GM19035 (cell line): ENCODE measurements at regions not wholly inside any gene's neighbourhood (a gene's known extent, or its start where the extent isn't known, plus 50 kb on each side); places are given as distances from the start of the nearest gene placed in this dataset.

ENCODE experiments used
- ATAC-seq: cut with Tn5 transposase; IDR thresholded peaks from one replicate; pipeline ENCODE4 v1.9.1; 2021; ENCODE audit not compliant: unreplicated experiment

DNA sequence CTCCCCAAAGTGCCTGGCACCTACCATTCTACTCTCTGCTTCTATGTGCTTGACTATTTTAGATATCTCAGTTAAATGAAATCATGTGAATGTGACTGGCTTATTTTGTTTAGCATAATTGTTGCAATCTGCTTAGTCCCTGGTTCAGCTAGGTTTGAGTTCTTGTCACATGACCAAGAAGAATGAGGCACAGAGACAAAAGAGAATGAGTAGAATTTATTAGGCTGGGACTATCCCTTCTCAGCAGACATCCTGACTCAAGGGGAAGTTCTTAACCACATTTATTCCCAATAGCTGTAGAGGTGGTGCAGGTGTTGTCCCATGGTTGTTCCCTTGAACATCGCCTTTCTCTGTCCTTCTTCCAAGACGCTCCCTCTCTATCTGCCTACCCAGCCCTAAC, 1485.7 kb downstream of the KCNT2 start:
- ATAC-seq, result no peak

DNA sequence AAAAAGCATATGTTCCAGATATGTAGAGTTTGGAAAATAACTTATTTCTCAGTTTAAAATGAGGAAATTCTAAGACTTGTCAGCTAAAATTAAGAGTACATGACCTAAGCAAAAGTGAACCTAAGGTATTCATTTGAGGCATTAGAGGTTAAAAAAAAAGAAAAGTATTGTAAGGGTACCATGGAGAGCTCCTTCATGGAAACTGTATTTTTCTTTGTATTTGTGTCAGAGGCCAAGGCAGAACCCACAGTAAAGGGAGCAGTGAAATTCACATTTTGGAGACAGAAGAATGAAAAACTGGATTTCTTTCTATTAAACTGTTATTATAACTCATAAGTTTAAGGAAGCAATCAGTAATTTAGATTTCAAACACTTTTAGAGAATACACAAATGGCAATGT, 1494.8 kb downstream of the KCNT2 start:
- no peak for ATAC-seq

DNA sequence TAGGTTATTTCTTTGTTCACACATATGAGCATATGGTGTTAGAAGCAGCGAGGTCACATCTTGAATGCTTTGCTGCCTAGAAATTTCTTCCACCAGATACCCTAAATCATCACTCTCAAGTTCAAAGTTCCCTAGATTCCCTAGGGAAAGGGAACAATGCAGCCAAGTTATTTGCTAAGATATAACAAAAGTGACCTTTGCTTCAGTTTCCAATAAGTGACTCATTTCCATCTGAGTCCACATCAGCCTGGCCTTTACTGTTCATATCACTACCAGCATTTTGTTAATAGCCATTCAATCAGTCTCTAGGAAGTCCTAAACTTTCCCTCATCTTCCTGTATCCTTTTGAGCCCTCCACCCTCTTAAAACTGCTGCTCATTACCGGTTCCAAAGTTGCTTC, 1502.5 kb downstream of the KCNT2 start:
- no peak for ATAC-seq

DNA sequence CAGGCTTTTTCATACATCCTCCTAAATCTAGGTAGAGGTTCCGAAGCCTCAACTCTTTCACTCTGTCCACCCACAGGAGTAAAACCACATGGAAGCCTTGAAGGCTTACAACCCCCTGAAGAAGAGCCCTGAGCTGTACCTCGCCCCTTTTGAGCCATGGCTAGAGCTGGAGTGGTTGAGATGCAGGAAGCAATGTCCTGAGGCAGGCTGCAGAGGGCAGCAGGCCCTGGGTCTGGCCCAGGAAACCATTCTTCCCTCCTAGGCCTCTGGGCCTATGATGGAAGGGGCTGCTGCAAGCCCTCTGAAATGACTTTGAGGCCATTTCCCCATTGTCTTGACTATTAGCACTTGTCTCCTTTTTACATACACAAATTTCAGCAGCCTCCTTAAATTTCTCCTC, 1503.0 kb downstream of the KCNT2 start:
- no peak for ATAC-seq

DNA sequence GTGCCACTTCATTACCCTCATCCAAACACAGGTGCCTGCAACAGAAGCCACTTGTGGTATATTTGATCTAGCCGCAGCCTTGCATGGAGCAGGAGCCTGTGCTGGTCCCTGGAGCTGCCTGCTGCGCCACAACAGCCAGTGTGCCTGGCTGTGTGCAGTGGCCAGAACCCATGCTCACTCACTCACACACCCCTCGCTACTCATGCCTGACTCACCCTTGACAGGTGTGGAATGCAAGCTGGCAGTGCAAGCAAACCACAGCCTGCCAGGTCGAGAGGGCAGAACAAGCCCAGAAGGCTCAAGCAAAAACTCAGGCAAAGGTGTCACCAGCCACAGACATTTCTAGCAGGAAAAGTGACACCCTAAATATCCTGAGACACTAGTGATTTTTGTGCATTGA, 1510.9 kb downstream of the KCNT2 start:
- ATAC-seq, result no peak

DNA sequence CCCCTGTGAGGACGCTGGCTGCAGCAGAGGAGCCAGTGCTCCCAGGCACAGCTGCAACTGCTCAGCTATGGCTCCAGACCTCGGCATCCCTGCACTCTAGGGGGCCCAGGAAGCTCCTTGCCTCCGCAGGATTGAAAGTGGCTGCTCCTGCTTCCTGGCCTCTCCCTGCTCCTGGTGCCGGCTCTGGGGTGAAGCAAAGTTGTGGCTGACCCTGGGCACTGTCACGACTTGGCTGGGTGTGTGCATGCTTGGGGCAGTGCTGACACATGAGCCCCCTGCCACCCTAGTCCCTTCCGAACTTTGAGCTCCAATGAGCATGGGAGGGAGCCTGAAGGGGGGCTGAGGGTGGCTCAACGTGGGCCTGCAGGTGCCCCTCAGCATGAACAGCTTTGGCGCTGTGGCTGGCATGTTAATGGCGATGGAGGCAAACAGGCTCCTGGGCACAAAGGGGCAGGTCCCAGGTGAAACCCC, 1512.2 kb downstream of the KCNT2 start:
- ATAC-seq, result no peak

DNA sequence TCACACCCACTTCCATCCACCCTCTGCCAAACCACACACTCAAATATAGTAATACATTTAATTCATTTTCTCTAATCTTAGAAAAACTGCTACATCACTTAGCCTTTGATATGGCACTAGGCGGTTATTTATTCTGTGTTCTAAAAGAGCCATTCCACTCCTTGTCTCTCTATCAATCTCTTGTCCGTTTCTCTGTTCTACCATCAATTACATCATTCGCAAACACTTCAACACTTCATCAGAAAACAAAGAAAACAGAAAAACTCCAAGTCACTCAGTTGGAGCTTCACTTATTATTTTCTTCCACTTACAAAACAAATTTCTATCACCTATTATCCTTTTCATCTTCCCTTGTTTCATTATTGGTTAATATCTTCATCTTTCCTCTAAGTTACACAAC, 1523.0 kb downstream of the KCNT2 start:
- ATAC-seq, result no peak

DNA sequence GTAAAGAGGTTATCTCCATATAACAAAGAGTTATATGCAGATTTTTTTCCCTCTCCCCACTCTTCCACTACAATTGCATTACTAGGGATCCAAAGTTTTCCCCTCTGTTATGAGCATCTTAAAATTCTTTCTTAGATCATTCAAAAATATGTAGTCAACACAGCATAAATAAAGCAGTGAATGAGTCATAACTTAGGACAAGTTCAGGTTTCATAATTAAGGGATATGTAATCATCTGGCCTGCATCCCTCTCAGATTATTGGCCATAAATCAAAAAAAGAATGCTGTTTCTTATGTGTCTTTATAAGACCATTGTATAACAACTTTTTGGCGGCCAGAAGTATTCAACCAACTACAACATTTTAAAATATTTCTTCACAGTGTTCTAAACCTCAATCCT, 1526.1 kb downstream of the KCNT2 start:
- no peak for ATAC-seq

DNA sequence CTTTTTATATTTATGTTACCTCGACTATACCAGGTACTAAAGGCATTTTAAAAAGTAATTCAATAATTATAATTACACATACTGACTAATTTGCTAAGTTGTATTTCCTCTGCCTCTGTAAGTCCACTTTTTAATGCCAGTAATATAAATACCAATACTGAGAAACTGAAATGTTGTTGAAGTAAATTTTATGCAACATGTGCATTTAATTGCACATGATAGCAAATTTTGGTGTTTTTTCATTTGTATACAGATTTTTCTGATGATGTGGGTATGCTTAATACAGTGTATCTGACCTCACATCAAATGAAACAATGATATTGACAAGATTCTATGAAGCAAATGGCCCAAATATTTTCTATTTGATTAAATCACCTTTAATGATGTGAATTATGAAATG, 1531.6 kb downstream of the KCNT2 start:
- ATAC-seq, result no peak

DNA sequence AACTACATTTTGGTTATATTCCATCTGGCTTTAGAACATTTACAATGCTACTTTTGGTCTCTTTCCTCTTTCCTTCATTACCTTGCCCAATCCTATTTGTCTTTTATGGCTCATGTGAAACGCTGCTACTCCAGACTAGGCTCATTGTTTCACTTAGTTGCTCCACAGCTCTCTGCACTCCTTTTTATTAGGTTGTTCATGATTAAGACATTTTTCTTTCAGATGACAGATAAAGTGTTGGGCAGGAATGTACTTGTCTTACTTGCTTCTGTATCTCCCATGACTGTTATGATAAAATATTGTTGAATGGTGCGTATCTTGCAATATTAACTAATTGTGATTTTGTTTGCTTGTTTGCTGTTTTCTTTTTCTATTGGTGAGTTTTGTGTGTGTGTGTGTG, 1532.3 kb downstream of the KCNT2 start:
- no peak for ATAC-seq

DNA sequence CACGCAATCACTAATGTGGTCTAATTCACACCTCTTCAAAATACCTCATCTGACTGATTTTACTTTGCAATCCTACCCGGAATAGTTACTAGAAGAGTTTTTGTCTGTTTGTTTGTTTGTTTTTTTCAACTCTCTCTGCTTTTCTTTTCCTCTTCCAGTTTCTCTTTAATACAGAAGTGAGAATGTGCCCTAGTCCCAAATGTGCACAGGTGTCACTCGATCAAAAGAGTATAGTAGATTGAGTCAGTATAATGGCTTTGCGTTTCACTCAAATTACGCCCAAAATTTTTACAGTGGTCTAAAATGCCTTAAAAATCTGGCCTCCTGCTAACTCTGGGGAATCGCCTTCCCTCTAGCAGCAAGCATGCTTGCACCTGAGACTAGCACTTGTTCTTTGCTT, 1536.8 kb downstream of the KCNT2 start:
- no peak for ATAC-seq

DNA sequence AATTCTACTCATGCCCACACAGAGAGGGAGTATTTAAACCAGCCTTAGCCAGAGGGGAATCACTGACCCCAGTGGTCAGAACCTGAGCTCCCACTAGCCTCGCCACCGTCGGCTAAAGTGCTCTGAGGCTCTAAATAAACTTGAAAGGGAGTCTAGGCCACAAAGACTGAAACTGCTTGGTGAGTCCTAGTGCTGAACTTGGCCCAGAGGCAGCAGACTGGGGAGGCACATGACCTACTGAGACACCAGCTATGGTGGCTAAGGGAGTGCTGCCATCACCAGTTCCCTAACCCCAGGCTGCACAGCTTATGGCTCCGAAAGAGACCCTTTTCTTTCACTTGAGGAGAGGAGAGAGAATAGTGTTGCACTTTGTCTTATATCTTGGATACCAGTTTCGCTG, 1542.8 kb downstream of the KCNT2 start:
- no peak for ATAC-seq

DNA sequence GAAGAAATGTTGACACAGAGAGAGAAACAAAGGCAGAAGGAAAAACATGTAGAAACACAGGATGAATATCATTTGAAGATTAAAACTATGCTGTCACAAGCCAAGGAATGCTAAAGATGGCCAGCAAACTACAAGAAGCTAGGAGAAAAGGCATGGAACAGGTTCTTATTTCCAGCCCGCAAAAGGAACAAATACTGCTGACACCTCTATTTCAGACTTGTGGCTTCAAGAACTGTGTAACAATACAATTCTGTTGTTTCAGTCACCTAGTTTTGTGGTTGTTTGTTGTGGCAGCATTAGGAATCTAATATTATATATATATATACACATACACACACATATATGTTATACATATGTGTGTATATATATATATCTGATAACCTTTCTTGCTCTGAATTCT, 1543.9 kb downstream of the KCNT2 start:
- ATAC-seq, result no peak

DNA sequence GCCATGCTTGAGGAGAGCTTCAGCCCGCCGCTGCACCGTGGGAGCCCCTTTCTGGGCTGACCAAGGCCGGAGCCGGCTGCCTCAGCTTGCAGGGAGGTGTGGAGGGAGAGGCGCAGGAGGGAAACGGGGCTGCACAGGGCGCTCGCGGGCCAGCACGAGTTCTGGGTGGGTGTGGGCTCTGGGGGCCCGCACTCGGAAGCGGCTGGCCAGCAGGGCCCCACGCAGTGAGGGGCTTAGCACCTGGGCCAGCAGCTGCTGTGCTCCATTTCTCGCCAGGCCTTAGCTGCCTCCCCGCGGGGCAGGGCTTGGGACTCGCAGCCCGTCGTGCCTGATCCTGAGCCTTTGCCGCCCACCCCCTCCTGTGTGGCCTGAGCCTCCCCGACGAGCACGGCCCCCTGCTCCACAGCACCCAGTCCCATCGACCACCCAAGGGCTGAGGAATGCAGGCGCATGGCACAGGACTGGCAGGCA, 1554.0 kb downstream of the KCNT2 start:
- ATAC-seq, result no peak

DNA sequence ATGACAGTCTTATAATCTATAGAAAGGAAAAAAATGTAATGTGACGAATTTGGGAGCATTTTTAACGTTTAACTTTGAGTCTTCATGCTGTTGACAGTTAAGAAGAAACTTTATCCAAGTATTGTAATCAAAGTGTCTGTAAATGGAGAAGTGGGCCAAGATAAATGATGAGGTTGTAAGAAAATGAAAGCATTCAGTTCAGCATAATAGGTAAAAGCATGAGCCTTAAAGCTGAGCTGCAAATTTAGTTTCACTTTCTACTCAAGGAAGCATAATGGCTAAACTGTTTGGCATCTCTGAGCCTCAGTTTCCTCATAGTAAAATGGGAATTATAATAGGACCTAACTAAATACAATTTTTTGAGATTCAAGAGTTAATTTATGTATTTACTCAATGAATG, 1554.8 kb downstream of the KCNT2 start:
- ATAC-seq, result no peak

DNA sequence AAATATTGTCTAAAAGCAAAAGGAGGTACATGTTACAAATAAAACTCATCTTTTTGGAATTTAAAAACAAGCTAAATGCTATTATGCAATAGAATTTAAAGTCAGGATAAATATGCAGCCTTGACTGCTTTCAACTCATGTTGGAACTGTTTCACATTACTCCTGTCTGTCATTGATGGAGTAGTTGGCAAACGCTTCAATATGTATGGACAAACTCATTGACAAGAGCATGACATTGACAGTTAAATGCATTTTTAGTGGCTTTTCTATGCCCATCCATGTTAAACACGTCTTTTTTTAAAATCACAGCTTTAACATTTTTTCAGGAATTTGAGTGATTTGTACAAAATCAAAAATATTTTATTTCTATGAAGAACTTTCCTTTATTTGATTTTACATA, 1560.5 kb downstream of the KCNT2 start:
- ATAC-seq, result no peak

DNA sequence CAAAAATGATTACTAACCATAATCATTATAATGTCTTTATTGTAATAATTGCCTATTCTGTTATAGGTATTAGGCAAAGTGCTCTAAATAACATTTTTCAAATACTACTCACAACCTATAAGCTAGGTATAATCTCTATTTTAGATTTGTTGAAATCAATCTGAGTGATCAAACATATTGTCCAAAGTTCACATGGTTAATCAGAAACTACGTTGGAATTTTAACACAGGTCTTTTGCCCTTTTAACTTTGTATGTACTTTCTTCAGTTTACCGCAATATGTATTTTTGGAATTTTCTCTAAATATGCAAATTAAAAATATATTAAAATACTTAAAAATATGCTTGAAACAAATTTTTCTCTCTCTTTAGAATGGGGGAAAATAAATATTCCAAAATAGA, 1563.2 kb downstream of the KCNT2 start:
- ATAC-seq, result no peak

DNA sequence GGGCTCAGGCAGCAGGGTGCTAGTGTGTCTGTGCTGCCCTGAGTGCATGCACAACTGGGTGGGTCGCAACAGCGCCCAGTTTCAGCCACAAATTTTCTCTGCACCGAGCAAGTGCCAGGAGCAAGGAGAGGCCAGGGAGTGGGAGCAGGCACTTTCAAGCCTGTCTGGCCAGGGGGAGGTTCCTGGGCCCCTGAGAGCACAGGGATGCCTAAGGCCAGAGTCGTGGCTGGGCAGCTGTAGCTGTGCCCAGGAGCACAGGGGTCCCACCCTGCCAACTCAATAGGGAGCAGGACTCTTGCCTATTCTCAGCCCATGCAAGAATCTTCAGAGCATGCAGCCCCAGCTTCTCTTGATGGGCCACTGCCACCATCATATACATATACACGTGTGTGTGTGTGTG, 1577.4 kb downstream of the KCNT2 start:
- ATAC-seq, result no peak

DNA sequence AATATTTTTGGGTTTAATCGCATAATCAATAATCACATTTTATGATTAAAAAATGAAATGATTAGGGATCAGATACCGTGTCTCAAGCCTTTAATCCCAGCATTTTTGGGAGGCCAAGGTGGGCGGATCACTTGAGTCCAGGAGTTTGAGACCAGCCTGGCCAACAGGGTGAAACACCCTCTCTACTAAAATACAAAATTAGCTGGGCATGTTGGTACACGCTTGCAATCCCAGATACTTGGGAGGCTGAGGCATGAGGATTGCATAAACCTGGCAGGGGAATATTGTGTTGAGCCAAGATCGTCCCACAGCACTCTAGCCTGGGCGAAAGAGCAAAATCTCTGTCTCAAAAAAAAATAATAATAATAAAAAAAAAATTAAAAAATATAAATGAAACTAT, 1581.4 kb downstream of the KCNT2 start:
- ATAC-seq, result no peak

DNA sequence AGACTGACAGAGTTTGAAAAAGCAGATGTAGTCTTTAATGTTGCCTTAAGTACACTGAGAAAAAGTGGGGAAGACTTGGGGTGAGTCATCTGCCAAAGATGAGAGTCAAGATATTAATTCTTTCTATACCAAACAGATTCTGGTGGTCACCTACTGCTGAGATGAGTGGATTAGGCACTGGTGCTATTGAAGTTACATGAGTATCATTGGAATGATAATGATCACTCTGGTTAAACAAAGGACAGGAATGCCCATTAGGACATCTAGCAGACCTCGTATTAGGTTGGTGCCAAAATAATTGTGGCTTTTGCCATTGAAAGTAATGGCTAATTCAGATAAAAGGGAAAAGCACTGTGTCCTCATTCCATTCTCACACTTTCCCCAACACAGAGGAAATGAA, 1588.9 kb downstream of the KCNT2 start:
- ATAC-seq, result no peak

DNA sequence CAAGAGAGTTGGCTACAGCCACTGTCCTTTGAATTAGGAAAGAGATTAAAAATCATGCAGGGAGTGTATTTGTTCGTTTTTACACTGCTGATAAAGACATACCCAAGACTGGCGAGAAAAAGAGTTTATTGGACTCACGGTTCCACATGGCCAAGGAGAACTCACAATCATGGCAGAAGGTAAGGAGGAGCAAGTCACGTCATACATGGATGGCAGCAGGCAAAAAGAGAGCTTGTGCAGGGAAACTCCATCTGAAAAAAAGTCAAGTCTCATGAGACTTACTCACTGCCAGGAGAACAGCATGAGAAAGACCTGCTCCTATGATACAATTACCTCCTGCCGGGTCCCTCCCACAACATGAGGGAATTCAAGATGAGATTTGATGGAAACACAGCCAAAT, 1595.2 kb downstream of the KCNT2 start:
- no peak for ATAC-seq

DNA sequence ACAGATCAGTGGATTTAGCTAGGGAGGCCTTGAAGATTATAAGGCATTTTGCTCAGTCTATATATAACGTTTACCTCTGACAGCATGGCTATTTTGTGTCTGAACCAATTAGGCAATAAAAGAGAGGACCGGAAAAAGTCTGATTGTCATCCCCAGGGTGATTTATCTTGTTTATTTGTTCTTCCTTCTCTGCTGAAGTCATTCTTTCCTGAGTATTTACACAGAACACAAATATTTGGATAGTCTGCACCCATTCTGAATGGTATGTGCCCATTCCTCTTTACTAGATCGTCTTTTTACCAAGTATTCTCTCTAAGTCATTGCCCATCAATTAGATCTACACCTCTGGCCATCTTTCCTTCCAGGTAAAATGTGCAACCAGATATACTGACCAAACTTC, 1602.9 kb downstream of the KCNT2 start:
- ATAC-seq, result no peak

DNA sequence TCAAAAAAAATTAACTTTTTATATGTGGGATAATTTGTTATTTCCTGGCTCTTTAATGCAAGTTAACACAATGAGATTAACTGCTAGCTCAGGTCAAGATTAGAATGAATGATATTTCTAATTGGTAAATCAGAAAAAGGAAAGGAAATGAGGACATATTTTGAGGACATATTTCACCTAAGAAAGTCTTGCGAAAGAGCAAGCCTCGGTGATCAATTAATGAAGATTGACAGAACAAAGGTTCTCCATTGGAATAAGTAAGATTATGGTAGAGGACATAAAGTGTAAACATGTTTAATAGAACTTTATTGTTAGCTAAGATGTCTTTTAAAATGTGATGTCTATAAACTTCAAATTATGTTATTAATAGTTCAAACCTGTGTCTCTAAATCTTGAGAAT, 1617.8 kb downstream of the KCNT2 start:
- no peak for ATAC-seq

DNA sequence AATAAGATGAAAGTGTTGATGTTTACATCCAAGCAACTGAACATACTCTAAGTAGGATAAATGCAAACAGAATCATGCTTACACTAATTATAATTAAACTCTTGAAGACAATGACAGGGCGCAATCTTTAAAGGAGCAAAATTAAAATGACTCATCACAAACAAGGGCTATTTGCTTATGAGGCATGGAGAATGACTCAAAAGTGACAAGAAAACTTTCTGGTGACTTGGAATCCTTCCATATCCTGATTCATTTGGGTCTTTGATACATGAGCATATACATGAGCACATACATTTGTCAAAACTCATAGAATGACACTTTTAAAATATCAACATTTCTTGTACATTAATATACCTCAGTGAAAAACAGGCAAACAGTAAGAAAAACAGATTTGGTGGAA, 1632.3 kb downstream of the KCNT2 start:
- no peak for ATAC-seq
